Hepatocyte (in vitro differentiated cells): ENCODE measurements at regions not wholly inside any gene's neighbourhood (a gene's known extent, or its start where the extent isn't known, plus 50 kb on each side); places are given as distances from the start of the nearest gene placed in this dataset.

Experiments
- DNase-seq: peaks from one replicate; pipeline ENCODE4 v3.0.0-alpha.2; 2016; ENCODE audit warnings: low spot score
- H2AFZ ChIP-seq: fragments of 200-600 bp; sonication (generic); 2 replicates; pipeline ENCODE4 v1.6.0; 2016; ENCODE audit warnings: antibody characterized with exemption, mild to moderate bottlenecking
- H3K27ac ChIP-seq: fragments of 200-600 bp; sonication (generic); 2 replicates; pipeline ENCODE4 v1.5.1; 2016; ENCODE audit warnings: mild to moderate bottlenecking
- H3K27me3 ChIP-seq: fragments of 200-600 bp; sonication (generic); 2 replicates; pipeline ENCODE4 v1.6.1; 2016
- H3K36me3 ChIP-seq: fragments of 200-600 bp; sonication (generic); replicated peaks from 2 replicates; pipeline ENCODE4 v1.5.1; 2016; ENCODE audit warnings: low read depth; ENCODE audit not compliant: insufficient read depth
- H3K4me1 ChIP-seq: fragments of 200-600 bp; sonication (generic); 2 replicates; pipeline ENCODE4 v1.5.1; 2016; ENCODE audit warnings: mild to moderate bottlenecking, moderate library complexity; ENCODE audit not compliant: insufficient read depth
- H3K4me2 ChIP-seq: fragments of 200-600 bp; sonication (generic); 2 replicates; pipeline ENCODE4 v1.6.0; 2016
- H3K4me3 ChIP-seq: fragments of 200-600 bp; sonication (generic); 2 replicates; pipeline ENCODE4 v1.5.1; 2016; ENCODE audit warnings: mild to moderate bottlenecking
- H3K79me2 ChIP-seq: fragments of 200-600 bp; sonication (generic); 2 replicates; pipeline ENCODE4 v1.6.0; 2017; ENCODE audit warnings: mild to moderate bottlenecking
- H3K9me2 ChIP-seq: fragments of 200-600 bp; sonication (generic); replicated peaks from 2 replicates; pipeline ENCODE4 v1.6.0; 2017; ENCODE audit warnings: mild to moderate bottlenecking; ENCODE audit not compliant: insufficient read depth
- H3K9me3 ChIP-seq: fragments of 200-600 bp; sonication (generic); 2 replicates; pipeline ENCODE4 v1.5.1; 2016; ENCODE audit warnings: low read depth, mild to moderate bottlenecking
- H4K20me1 ChIP-seq: fragments of 200-600 bp; sonication (generic); 2 replicates; pipeline ENCODE4 v1.6.0; 2016; ENCODE audit warnings: mild to moderate bottlenecking; ENCODE audit not compliant: insufficient read depth, poor library complexity, severe bottlenecking
- CTCF ChIP-seq: fragments of 200-600 bp; sonication (generic); IDR thresholded peaks from 2 replicates; pipeline ENCODE4 v1.5.1; 2016; ENCODE audit warnings: antibody characterized with exemption, mild to moderate bottlenecking; ENCODE audit not compliant: poor library complexity
- EZH2 ChIP-seq: fragments of 200-600 bp; sonication (generic); IDR thresholded peaks from 2 replicates; pipeline ENCODE4 v1.6.1; 2016; ENCODE audit warnings: antibody characterized with exemption, mild to moderate bottlenecking, borderline replicate concordance
- EZH2phosphoT487 ChIP-seq: fragments of 200-600 bp; sonication (generic); IDR thresholded peaks from one replicate; pipeline ENCODE4 v1.6.1; 2018; ENCODE audit warnings: antibody characterized with exemption, mild to moderate bottlenecking, low read depth, moderate library complexity; ENCODE audit not compliant: unreplicated experiment, severe bottlenecking
- WGBS: methylation state at CpG from one replicate; pipeline ENCODE4 v1.1.6; 2016; ENCODE audit warnings: low lambda C conversion rate; ENCODE audit errors: missing lambda C conversion rate; 5-methylcytosine and 5-hydroxymethylcytosine counted together

DNA sequence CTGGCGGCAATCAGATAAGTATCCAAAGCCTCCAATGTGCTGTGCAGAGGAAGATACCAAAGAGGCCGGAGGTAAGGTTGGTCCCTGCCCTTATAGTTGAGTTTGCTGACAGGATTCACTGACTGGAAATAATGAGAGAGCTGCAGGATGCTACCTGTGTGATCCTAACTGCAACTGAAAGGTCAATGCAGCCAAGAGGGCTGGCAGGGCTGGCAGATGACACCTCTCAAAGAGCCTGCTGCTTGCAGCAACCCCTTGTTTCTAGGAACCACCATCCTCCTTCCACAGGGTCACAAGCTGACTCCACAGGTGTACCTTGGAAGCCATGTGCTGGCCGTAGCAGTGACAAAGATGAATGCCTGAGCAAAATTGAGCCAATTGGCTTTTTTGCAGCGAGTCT, 348.1 kb downstream of the DDX10 start:
- TF ChIP-seq CTCF (no peak), EZH2 (no peak), EZH2phosphoT487 (no peak)
- Histone ChIP-seq H4K20me1 (no peaks in the 10 kb centered on the region), H3K27me3 (no peaks in the 10 kb centered on the region), H2AFZ (no peak overlapping the region), H3K36me3 (no peaks in the 10 kb centered on the region), H3K9me3 (no peaks in the 10 kb centered on the region), H3K27ac (no peak overlapping the region), H3K4me3 (no peak overlapping the region), H3K9me2 (no peaks in the 10 kb centered on the region), H3K4me2 (no peak overlapping the region), H3K79me2 (no peaks in the 10 kb centered on the region), H3K4me1 (no peaks in the 10 kb centered on the region)
- WGBS, result 75% methylated on average over 4 of the region's 4 CpGs
- DNase-seq, result no peak

DNA sequence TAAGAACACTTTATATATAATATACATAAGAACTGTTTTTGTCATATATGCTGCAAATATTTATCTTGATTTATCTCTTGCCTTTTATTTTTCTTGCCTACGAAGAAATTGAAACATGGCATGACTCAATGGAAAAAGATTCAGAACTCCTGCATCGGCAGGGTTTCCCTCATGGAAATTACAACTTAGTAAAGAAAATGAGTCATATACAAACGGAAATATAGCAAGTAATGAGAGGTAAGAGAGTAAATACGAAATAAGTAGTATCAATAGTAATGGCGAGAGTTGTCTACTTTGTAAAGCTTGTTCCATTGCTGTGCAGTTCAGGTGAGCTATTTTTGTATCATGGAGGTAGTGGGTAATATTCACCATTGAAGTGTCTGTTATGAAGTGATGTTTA, 350.4 kb downstream of the DDX10 start:
- Histone ChIP-seq H3K9me3 (no peaks in the 10 kb centered on the region), H2AFZ (no peak overlapping the region), H4K20me1 (no peaks in the 10 kb centered on the region), H3K4me1 (no peaks in the 10 kb centered on the region), H3K79me2 (no peaks in the 10 kb centered on the region), H3K4me3 (no peak overlapping the region), H3K36me3 (no peaks in the 10 kb centered on the region), H3K27me3 (no peaks in the 10 kb centered on the region), H3K9me2 (no peaks in the 10 kb centered on the region), H3K4me2 (no peak overlapping the region), H3K27ac (no peak overlapping the region)
- DNase-seq, result no peak
- no peak for TF ChIP-seq EZH2
- no peak for TF ChIP-seq CTCF
- no peak for TF ChIP-seq EZH2phosphoT487
- 74% methylated on average over 5 of the region's 5 CpGs for WGBS

DNA sequence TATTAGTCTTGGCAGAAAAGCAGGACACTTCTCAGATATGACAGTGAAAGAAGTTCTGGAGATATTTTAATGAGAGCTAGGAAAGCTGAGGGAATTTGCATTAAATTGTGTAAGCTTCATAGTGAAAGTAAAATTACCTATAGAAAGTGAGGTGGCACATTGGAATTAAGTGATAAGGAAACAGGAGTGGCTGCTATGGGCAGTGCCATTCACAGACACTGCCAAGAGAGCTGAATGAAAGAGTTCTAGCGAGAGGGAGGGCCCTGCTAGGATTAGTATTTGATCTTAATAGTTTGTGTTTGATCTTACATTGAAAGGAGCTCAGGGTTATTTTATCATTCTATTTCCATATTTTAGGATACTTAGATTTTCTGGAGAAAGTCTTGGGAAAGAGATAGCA, 351.9 kb downstream of the DDX10 start:
- Histone ChIP-seq H3K79me2 (no peaks in the 10 kb centered on the region), H4K20me1 (no peaks in the 10 kb centered on the region), H3K36me3 (no peaks in the 10 kb centered on the region), H3K27ac (no peak overlapping the region), H3K9me3 (no peaks in the 10 kb centered on the region), H3K4me2 (no peak overlapping the region), H3K4me3 (no peak overlapping the region), H3K9me2 (no peaks in the 10 kb centered on the region), H3K4me1 (no peaks in the 10 kb centered on the region), H3K27me3 (no peaks in the 10 kb centered on the region), H2AFZ (no peak overlapping the region)
- DNase-seq, result no peak
- TF ChIP-seq CTCF, result no peak
- no peak for TF ChIP-seq EZH2phosphoT487
- TF ChIP-seq EZH2, result no peak
- 48% methylated on average over 1 of the region's 1 CpG for WGBS

DNA sequence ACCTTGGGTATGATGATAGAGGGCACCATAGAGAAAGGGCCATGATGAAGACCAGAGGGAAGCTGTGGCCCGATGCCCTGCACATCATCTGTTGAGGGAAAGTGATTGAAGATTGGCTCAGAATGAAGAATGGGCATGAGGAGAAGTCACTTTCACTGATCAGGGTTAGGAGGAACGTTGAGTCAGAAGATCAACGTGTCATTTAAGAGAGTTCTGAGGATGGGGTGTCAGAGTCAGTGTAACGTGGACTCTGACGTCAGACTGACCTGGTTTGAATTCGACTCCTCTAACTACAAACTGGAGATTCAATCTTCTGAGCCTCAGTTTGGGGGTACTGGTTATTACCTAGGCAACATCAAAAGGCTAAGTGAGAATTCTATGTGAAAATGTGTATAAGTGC, 352.6 kb downstream of the DDX10 start:
- Histone ChIP-seq H3K27me3 (no peaks in the 10 kb centered on the region), H3K36me3 (no peaks in the 10 kb centered on the region), H3K79me2 (no peaks in the 10 kb centered on the region), H3K4me2 (no peak overlapping the region), H3K27ac (no peak overlapping the region), H3K9me3 (no peaks in the 10 kb centered on the region), H2AFZ (no peak overlapping the region), H3K4me3 (no peak overlapping the region), H3K9me2 (no peaks in the 10 kb centered on the region), H3K4me1 (no peaks in the 10 kb centered on the region), H4K20me1 (no peaks in the 10 kb centered on the region)
- no peak for DNase-seq
- WGBS, result 93% methylated on average over 6 of the region's 6 CpGs
- TF ChIP-seq EZH2 (no peak), EZH2phosphoT487 (no peak), CTCF (no peak)
